ENCODE measurements at regions not wholly inside any gene's neighbourhood (a gene's known extent, or its start where the extent isn't known, plus 50 kb on each side); places are given as distances from the start of the nearest gene placed in this dataset.

DNA sequence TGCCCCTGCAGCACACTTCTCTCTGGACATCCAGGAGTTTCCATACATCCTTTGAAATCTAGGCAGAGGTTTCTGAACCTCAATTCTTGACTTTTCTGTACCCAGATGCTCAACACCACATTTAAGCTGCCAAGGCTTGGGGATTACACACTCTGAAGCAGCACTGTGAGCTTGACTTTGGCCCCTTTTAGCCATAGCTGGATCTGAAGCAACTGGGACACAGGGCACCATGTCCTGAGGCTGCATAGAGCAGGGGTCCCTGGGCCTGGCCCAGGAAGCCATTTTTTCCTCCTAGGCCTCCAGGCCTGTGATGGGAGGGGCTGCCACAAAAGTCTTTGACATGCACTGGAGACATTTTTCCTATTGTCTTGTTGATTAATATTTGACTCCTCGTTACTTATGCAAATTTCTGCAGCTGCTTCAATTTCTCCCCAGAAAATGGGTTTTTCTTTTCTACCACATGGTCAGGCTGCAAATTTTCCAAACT, 694.0 kb downstream of the DIPK2A start:
- H3K4me3 ChIP-seq (ENCODE audit: low read depth, low read length), result no peak overlapping the region
- POLR2A ChIA-PET, result no interaction called here
- TF ChIP-seq, protein P1, sequence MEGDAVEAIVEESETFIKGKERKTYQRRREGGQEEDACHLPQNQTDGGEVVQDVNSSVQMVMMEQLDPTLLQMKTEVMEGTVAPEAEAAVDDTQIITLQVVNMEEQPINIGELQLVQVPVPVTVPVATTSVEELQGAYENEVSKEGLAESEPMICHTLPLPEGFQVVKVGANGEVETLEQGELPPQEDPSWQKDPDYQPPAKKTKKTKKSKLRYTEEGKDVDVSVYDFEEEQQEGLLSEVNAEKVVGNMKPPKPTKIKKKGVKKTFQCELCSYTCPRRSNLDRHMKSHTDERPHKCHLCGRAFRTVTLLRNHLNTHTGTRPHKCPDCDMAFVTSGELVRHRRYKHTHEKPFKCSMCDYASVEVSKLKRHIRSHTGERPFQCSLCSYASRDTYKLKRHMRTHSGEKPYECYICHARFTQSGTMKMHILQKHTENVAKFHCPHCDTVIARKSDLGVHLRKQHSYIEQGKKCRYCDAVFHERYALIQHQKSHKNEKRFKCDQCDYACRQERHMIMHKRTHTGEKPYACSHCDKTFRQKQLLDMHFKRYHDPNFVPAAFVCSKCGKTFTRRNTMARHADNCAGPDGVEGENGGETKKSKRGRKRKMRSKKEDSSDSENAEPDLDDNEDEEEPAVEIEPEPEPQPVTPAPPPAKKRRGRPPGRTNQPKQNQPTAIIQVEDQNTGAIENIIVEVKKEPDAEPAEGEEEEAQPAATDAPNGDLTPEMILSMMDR (IDR thresholded peaks at IDR 0.05; ENCODE audit: insufficient read depth, low read length, missing control alignments), result no peak
- CTCF ChIA-PET, result no interaction called here
- DNase-seq (ENCODE audit: low read depth, low spot score), result no peak

GRCh38 chr3:144670571-144670970, 698.9 kb downstream of the DIPK2A start:
- ChIA-PET CTCF (no interaction called here), POLR2A (no interaction called here)
- TF ChIP-seq, protein P1 (IDR thresholded peaks at IDR 0.05; ENCODE audit: insufficient read depth, low read length, missing control alignments), result no peak
- H3K4me3 ChIP-seq (ENCODE audit: low read depth, low read length), result no peak overlapping the region
- DNase-seq (ENCODE audit: low read depth, low spot score), result no peak

DNA sequence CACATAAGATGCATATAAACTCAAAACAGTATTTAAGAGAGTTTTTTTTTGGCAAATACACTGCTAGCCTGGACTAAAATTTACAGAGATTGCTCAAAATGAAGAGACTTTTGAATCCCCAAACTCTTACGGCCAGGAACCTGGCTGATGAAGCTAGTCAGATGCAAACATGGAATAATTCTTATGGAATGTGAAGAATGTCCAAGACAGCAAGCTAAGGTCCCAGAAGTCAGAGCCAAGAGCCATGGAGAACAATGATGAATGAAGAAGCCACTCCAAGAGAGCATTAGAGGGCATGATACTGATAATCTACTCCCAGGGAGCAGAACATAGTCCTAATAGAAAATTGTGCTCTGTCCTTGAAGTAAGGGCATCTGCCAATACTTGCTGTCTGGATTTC, 705.5 kb downstream of the DIPK2A start:
- H3K4me3 ChIP-seq (ENCODE audit: low read depth, low read length), result no peak overlapping the region
- ChIA-PET CTCF (no interaction called here), POLR2A (no interaction called here)
- DNase-seq (ENCODE audit: low read depth, low spot score), result no peak
- TF ChIP-seq, protein P1 (IDR thresholded peaks at IDR 0.05; ENCODE audit: insufficient read depth, low read length, missing control alignments), result no peak

GRCh38 chr3:144683065-144683464, 711.4 kb downstream of the DIPK2A start:
- TF ChIP-seq, protein P1 (IDR thresholded peaks at IDR 0.05; ENCODE audit: insufficient read depth, low read length, missing control alignments), result no peak
- ChIA-PET POLR2A (no interaction called here), CTCF (no interaction called here)
- no peak for DNase-seq (ENCODE audit: low read depth, low spot score)
- no peak overlapping the region for H3K4me3 ChIP-seq (ENCODE audit: low read depth, low read length)

GRCh38 chr3:144687862-144688261, 716.2 kb downstream of the DIPK2A start:
- TF ChIP-seq, protein P1 (IDR thresholded peaks at IDR 0.05; ENCODE audit: insufficient read depth, low read length, missing control alignments), result no peak
- DNase-seq (ENCODE audit: low read depth, low spot score), result no peak
- ChIA-PET CTCF (no interaction called here), POLR2A (no interaction called here)
- no peak overlapping the region for H3K4me3 ChIP-seq (ENCODE audit: low read depth, low read length)

- ChIA-PET CTCF (no interaction called here), POLR2A (no interaction called here)
Measured at GRCh38 chr3:144692488-144692887, 720.9 kb downstream of the DIPK2A start.

More at GRCh38 chr3:144692488-144692887, 720.9 kb downstream of the DIPK2A start:
- no peak for DNase-seq (ENCODE audit: low read depth, low spot score)
- TF ChIP-seq, protein P1 (IDR thresholded peaks at IDR 0.05; ENCODE audit: insufficient read depth, low read length, missing control alignments), result no peak
- H3K4me3 ChIP-seq (ENCODE audit: low read depth, low read length), result no peak overlapping the region

Data from AG04449 (cell line).